Suppressor macrophage (primary cell): ENCODE measurements at regions not wholly inside any gene's neighbourhood (a gene's known extent, or its start where the extent isn't known, plus 50 kb on each side); places are given as distances from the start of the nearest gene placed in this dataset.
"Not testable (repeated sequence)": the region's sequence is repeated elsewhere in the genome, so short reads cannot be mapped to it uniquely, and the experiment has no call there.

ENCODE experiments used
- DNase-seq, 4 experiments: peaks; one replicate each; pipeline ENCODE4 v3.0.0-alpha.2; 2020 to 2022

GRCh38 chr10:22158426-22158825 lies 59.4 kb downstream of the EBLN1 start:
- DNase-seq: no peak

GRCh38 chr10:22156750-22157149 lies 61.1 kb downstream of the EBLN1 start:
- no peak for DNase-seq

GRCh38 chr10:22152403-22152802 lies 65.4 kb downstream of the EBLN1 start:
- DNase-seq: no peak

- no peak for DNase-seq
Measured at GRCh38 chr10:22150842-22151241, 67.0 kb downstream of the EBLN1 start.

- DNase-seq: peak in 1 of 4 experiments; percentile 17
Measured at GRCh38 chr10:22148961-22149360, 68.9 kb downstream of the EBLN1 start.

GRCh38 chr10:22145873-22146272 lies 71.9 kb downstream of the EBLN1 start:
- DNase-seq: not testable (repeated sequence)

- no peak for DNase-seq
Measured at GRCh38 chr10:22137542-22137941, 80.3 kb downstream of the EBLN1 start.

GRCh38 chr10:22135591-22135990 lies 82.2 kb downstream of the EBLN1 start:
- DNase-seq: no peak

GRCh38 chr10:22133749-22134624 lies 83.8 kb downstream of the EBLN1 start:
- DNase-seq: peak in 3 of 4 experiments; percentile 25 to 39 (median 33)

- not testable (repeated sequence) for DNase-seq
Measured at GRCh38 chr10:22130824-22131223, 87.0 kb downstream of the EBLN1 start.

- not testable (repeated sequence) for DNase-seq
Measured at GRCh38 chr10:22129612-22130011, 88.2 kb downstream of the EBLN1 start.

- not testable (repeated sequence) for DNase-seq
Measured at GRCh38 chr10:22121181-22121580, 96.6 kb downstream of the EBLN1 start.

GRCh38 chr10:22120072-22120471 lies 97.7 kb downstream of the EBLN1 start:
- not testable (repeated sequence) for DNase-seq

- DNase-seq: not testable (repeated sequence)
Measured at GRCh38 chr10:22119575-22119974, 98.2 kb downstream of the EBLN1 start.

GRCh38 chr10:22111705-22112104 lies 106.1 kb downstream of the EBLN1 start:
- DNase-seq: no peak

- DNase-seq: no peak
Measured at GRCh38 chr10:22111260-22111659, 106.6 kb downstream of the EBLN1 start.

- no peak for DNase-seq
Measured at GRCh38 chr10:22110761-22111160, 107.1 kb downstream of the EBLN1 start.

GRCh38 chr10:22105270-22105669 lies 101.7 kb upstream of the DNAJC1 start:
- DNase-seq: no peak

GRCh38 chr10:22103701-22104470 lies 100.4 kb upstream of the DNAJC1 start:
- DNase-seq: peak in 1 of 4 experiments; percentile 2

- DNase-seq: no peak
Measured at GRCh38 chr10:22097696-22098095, 94.2 kb upstream of the DNAJC1 start.

- DNase-seq: not testable (repeated sequence)
Measured at GRCh38 chr10:22091260-22091659, 87.7 kb upstream of the DNAJC1 start.

- DNase-seq: no peak
Measured at GRCh38 chr10:22087402-22087738, 83.8 kb upstream of the DNAJC1 start.

- DNase-seq: no peak
Measured at GRCh38 chr10:22086730-22087401, 83.3 kb upstream of the DNAJC1 start.
